BE2C (cell line): ENCODE measurements at regions not wholly inside any gene's neighbourhood (a gene's known extent, or its start where the extent isn't known, plus 50 kb on each side); places are given as distances from the start of the nearest gene placed in this dataset.

ENCODE experiments used
- DNase-seq: peaks from one replicate; pipeline ENCODE4 v3.0.0-alpha.2; 2020
- H3K27me3 ChIP-seq: fragments of 250-450 bp; sonication (Bioruptor Pico); 2 replicates; pipeline ENCODE4 v1.5.1; 2020; ENCODE audit warnings: mild to moderate bottlenecking
- H3K36me3 ChIP-seq: fragments of 250-450 bp; sonication (Bioruptor Pico); 2 replicates; pipeline ENCODE4 v1.5.1; 2020; ENCODE audit warnings: mild to moderate bottlenecking
- H3K4me1 ChIP-seq: fragments of 250-450 bp; sonication (Bioruptor Pico); 2 replicates; pipeline ENCODE4 v1.5.1; 2020
- H3K4me3 ChIP-seq: 2 replicates; pipeline ENCODE4 v1.5.1; 2011; ENCODE audit warnings: low read depth, low read length
- H3K9me3 ChIP-seq: fragments of 250-450 bp; sonication (Bioruptor Pico); 2 replicates; pipeline ENCODE4 v1.5.1; 2020
- CTCF ChIP-seq: IDR thresholded peaks from 2 replicates; pipeline ENCODE4 v1.5.1; 2012; ENCODE audit warnings: mild to moderate bottlenecking, low read depth, low read length

GRCh38 chr4:71202705-71203104 lies 136.1 kb upstream of the SLC4A4 start:
- H3K4me3 ChIP-seq = no peak overlapping the region
- no peak for DNase-seq
- no peak for TF ChIP-seq CTCF
- no peaks in the 10 kb centered on the region for H3K4me1 ChIP-seq
- no peaks in the 10 kb centered on the region for H3K36me3 ChIP-seq
- H3K27me3 ChIP-seq = no peaks in the 10 kb centered on the region
- H3K9me3 ChIP-seq = no peaks in the 10 kb centered on the region

- Histone ChIP-seq H3K9me3 (no peaks in the 10 kb centered on the region), H3K36me3 (no peaks in the 10 kb centered on the region), H3K4me1 (no peaks in the 10 kb centered on the region), H3K4me3 (no peak overlapping the region), H3K27me3 (no peaks in the 10 kb centered on the region)
- no peak for DNase-seq
- no peak for TF ChIP-seq CTCF
These were observed 134.8 kb upstream of the SLC4A4 start for GRCh38 chr4:71204056-71204455.

GRCh38 chr4:71206763-71207162 lies 132.1 kb upstream of the SLC4A4 start:
- DNase-seq = no peak
- Histone ChIP-seq H3K27me3 (no peaks in the 10 kb centered on the region), H3K36me3 (no peaks in the 10 kb centered on the region), H3K4me1 (no peaks in the 10 kb centered on the region), H3K9me3 (no peaks in the 10 kb centered on the region), H3K4me3 (no peak overlapping the region)
- TF ChIP-seq CTCF = no peak

- no peaks in the 10 kb centered on the region for H3K4me1 ChIP-seq
- H3K9me3 ChIP-seq = no peaks in the 10 kb centered on the region
- H3K4me3 ChIP-seq = no peak overlapping the region
- no peaks in the 10 kb centered on the region for H3K27me3 ChIP-seq
- TF ChIP-seq CTCF = no peak
- no peak for DNase-seq
- H3K36me3 ChIP-seq = no peaks in the 10 kb centered on the region
These were observed 129.7 kb upstream of the SLC4A4 start for GRCh38 chr4:71209161-71209560.

- Histone ChIP-seq H3K4me3 (no peak overlapping the region), H3K9me3 (no peaks in the 10 kb centered on the region), H3K36me3 (no peaks in the 10 kb centered on the region), H3K27me3 (no peaks in the 10 kb centered on the region), H3K4me1 (no peaks in the 10 kb centered on the region)
- TF ChIP-seq CTCF = no peak
- no peak for DNase-seq
These were observed 128.0 kb upstream of the SLC4A4 start for GRCh38 chr4:71210823-71211222.

GRCh38 chr4:71211748-71212147 lies 127.1 kb upstream of the SLC4A4 start:
- H3K4me3 ChIP-seq = no peak overlapping the region
- TF ChIP-seq CTCF = no peak
- H3K4me1 ChIP-seq = no peaks in the 10 kb centered on the region
- H3K27me3 ChIP-seq = no peaks in the 10 kb centered on the region
- H3K9me3 ChIP-seq = no peaks in the 10 kb centered on the region
- DNase-seq = no peak
- no peaks in the 10 kb centered on the region for H3K36me3 ChIP-seq
